HUES6 (cell line): ENCODE measurements at regions not wholly inside any gene's neighbourhood (a gene's known extent, or its start where the extent isn't known, plus 50 kb on each side); places are given as distances from the start of the nearest gene placed in this dataset.

ENCODE experiments used
- H3K27ac ChIP-seq: 2 replicates; pipeline ENCODE4 v1.7.0; 2013; ENCODE audit warnings: low read depth, mild to moderate bottlenecking, low read length, inconsistent platforms
- H3K27me3 ChIP-seq: 2 replicates; pipeline ENCODE4 v1.6.1; 2013; ENCODE audit warnings: low read length; ENCODE audit not compliant: control insufficient read depth, insufficient read depth
- H3K36me3 ChIP-seq: 2 replicates; pipeline ENCODE4 v1.6.1; 2013; ENCODE audit warnings: low read length; ENCODE audit not compliant: control insufficient read depth, insufficient read depth
- H3K4me1 ChIP-seq: 2 replicates; pipeline ENCODE4 v1.6.1; 2013; ENCODE audit warnings: low read length; ENCODE audit not compliant: control insufficient read depth, insufficient read depth
- H3K4me3 ChIP-seq: 2 replicates; pipeline ENCODE4 v1.5.1; 2013; ENCODE audit warnings: low read depth, low read length
- H3K9ac ChIP-seq: one replicate; pipeline ENCODE4 v1.6.1; 2013; ENCODE audit warnings: mild to moderate bottlenecking, low read length
- H3K9me3 ChIP-seq: 2 replicates; pipeline ENCODE4 v1.6.1; 2013; ENCODE audit warnings: low read depth, low read length; ENCODE audit not compliant: control insufficient read depth, insufficient read depth

DNA sequence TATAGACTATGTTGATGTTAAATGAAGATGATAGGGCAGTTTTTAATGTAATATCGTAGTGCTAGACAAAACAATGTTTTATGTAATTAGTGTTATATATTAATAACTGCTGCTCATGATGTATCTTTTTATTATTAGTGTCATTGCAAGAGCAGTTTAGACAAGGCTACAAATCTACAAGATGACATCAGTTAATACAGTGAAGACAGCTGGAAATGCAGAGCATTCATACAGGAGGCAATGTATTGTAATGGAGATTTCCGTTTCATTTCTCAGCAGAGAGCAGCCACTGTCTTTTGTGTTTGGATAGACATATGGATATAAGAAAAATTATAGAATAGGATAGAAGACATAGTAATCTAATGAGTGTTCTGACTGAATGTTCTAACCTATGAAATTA, 178.0 kb downstream of the FOXG1 start:
- Histone ChIP-seq H3K4me3 (no peak overlapping the region), H3K4me1 (no peaks in the 10 kb centered on the region), H3K36me3 (no peaks in the 10 kb centered on the region), H3K27me3 (peaks cover 4% of the 10 kb centered on the region; the same call in 1 of the 2 replicates), H3K27ac (no peak overlapping the region), H3K9ac (no peak overlapping the region), H3K9me3 (no peaks in the 10 kb centered on the region)

DNA sequence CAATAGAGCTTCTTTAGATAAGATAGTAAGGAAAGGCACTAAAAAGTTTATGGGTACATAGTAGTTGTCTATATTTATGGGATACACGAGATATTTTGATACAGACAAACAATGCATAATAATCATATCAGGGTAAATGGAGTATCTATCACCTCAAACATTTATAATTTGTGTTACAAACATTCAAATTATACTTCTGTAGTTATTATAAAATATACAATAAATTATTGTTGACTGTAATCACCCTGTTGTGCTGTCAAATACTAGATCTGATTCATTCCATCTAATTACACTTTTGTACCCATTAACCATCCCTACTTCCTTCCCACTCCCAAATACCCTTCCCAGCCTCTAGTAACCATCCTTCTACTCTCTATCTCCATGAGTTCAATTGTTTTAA, 179.7 kb downstream of the FOXG1 start:
- Histone ChIP-seq H3K9me3 (no peaks in the 10 kb centered on the region), H3K4me3 (no peak overlapping the region), H3K27me3 (peaks cover 4% of the 10 kb centered on the region; the same call in 1 of the 2 replicates), H3K36me3 (no peaks in the 10 kb centered on the region), H3K27ac (no peak overlapping the region), H3K4me1 (no peaks in the 10 kb centered on the region), H3K9ac (no peak overlapping the region)

- no peaks in the 10 kb centered on the region for H3K9me3 ChIP-seq
- H3K4me1 ChIP-seq: no peaks in the 10 kb centered on the region
- no peak overlapping the region for H3K27ac ChIP-seq
- H3K9ac ChIP-seq: no peak overlapping the region
- H3K27me3 ChIP-seq: peaks cover 4% of the 10 kb centered on the region; the same call in 1 of the 2 replicates
- H3K4me3 ChIP-seq: no peak overlapping the region
- H3K36me3 ChIP-seq: no peaks in the 10 kb centered on the region
Measured at GRCh38 chr14:28949503-28949902, 182.9 kb downstream of the FOXG1 start.

GRCh38 chr14:28952161-28952560, 185.6 kb downstream of the FOXG1 start:
- no peak overlapping the region for H3K27ac ChIP-seq
- H3K9me3 ChIP-seq: no peaks in the 10 kb centered on the region
- no peak overlapping the region for H3K9ac ChIP-seq
- H3K27me3 ChIP-seq: peaks cover 4% of the 10 kb centered on the region; the same call in 1 of the 2 replicates
- H3K4me3 ChIP-seq: no peak overlapping the region
- H3K4me1 ChIP-seq: no peaks in the 10 kb centered on the region
- H3K36me3 ChIP-seq: no peaks in the 10 kb centered on the region

GRCh38 chr14:28952666-28953065, 186.1 kb downstream of the FOXG1 start:
- Histone ChIP-seq H3K4me1 (no peaks in the 10 kb centered on the region), H3K27ac (no peak overlapping the region), H3K9me3 (no peaks in the 10 kb centered on the region), H3K36me3 (no peaks in the 10 kb centered on the region), H3K4me3 (no peak overlapping the region), H3K27me3 (peaks cover 4% of the 10 kb centered on the region; the same call in 1 of the 2 replicates), H3K9ac (no peak overlapping the region)

DNA sequence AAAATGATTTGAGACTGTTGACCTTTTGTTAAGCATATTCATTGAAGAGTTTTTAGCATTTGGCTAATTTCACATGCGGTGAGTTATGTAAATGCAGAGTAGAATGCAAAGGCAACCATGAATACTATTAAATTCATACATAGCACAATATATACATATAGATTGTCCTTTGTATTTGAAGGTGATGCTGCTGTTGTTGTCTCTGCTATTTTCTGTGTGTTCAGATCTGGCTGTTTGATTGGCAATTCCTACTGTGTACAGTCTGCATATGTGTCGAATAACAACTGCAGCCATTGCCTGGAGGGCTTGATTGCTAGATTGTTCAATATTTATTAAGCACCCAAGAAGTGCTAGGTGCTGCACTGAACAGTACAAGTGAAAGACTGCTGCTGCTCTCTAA, 187.4 kb downstream of the FOXG1 start:
- Histone ChIP-seq H3K4me3 (no peak overlapping the region), H3K9ac (no peak overlapping the region), H3K4me1 (no peaks in the 10 kb centered on the region), H3K27me3 (no peaks in the 10 kb centered on the region), H3K9me3 (no peaks in the 10 kb centered on the region), H3K27ac (no peak overlapping the region), H3K36me3 (no peaks in the 10 kb centered on the region)

DNA sequence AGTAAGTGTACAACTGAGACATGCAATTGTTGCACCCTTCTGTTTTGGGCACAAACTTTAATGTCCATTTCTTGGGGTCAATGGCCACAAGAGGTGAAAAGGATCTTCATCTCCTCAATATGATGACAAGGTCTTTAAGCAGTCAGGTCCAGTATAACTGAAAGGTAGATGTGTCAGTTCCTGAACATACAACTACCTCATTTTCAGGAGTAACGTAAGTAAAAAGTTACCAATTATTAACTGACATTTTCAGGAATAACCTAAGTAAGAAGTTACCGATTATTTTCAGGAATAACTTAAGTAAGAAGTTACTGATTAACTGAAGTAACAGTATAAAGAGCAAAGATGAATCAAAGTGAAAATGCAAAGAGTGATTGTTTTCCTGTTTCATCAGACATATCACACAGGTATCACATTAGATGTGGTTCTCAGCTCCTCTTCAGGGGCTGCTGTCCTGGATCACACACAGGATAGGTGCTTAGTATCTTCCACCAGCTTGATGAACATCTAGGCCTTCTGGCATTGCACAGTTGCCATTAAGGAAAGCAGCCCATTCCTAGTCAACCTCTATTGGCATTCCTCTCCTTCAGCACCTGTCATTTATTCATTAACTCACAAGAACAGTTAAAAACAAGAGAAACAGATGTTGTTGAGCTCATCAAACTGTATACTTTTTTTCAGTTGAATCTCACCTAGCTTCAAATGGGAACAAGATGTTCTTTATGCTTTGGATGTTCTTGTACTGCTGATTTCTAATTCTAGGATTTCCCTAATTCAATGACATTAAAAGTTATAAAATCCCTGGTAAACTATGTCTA, 200.0 kb downstream of the FOXG1 start:
- Histone ChIP-seq H3K4me3 (no peak overlapping the region), H3K9ac (no peak overlapping the region), H3K27ac (no peak overlapping the region), H3K27me3 (no peaks in the 10 kb centered on the region), H3K9me3 (peaks cover 6% of the 10 kb centered on the region; the same call in 1 of the 2 replicates), H3K36me3 (no peaks in the 10 kb centered on the region), H3K4me1 (peaks cover 7% of the 10 kb centered on the region; the same call in 1 of the 2 replicates)

GRCh38 chr14:28975084-28975483, 208.5 kb downstream of the FOXG1 start:
- Histone ChIP-seq H3K27ac (no peak overlapping the region), H3K9ac (no peak overlapping the region), H3K27me3 (no peaks in the 10 kb centered on the region), H3K4me3 (no peak overlapping the region), H3K4me1 (peaks cover 9% of the 10 kb centered on the region; the same call in 1 of the 2 replicates), H3K9me3 (no peaks in the 10 kb centered on the region), H3K36me3 (no peaks in the 10 kb centered on the region)

DNA sequence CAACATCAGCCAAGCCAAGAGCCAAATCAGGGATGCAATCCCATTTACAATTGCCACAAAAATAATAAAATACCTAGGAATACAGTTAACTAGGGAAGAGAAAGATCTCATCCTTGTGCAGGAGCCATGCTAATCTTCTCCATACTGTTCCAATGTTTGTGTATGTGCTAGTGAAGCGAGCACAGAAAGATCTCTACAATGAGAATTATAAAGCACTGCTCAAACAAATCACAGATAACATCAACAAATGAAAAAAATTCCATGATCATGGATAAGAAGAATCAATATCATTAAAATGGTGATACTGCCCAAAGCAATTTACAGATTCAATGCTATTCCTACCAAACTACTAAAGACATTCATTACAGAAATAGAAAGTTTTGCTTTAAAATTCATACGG, 215.6 kb downstream of the FOXG1 start:
- Histone ChIP-seq H3K9me3 (no peaks in the 10 kb centered on the region), H3K27me3 (no peaks in the 10 kb centered on the region), H3K9ac (no peak overlapping the region), H3K4me1 (no peaks in the 10 kb centered on the region), H3K4me3 (no peak overlapping the region), H3K27ac (no peak overlapping the region), H3K36me3 (no peaks in the 10 kb centered on the region)

DNA sequence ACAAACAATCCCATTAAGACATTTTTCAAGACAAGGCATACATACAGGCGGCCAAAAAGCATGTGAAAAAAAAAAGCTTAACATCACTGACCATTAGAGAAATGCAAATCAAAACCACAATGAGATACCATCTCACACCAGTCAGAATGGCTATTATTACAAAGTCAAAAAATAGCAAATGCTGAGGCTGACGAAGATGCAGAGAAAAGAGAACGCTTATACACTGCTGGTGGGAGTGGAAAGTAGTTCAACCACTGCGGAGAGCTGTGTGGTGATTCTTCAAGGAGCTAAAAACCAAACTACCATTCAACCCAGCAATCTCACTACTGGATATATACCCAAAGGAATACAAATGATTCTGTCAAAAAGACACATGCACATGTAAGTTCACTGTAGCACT, 216.7 kb downstream of the FOXG1 start:
- H3K4me1 ChIP-seq: no peaks in the 10 kb centered on the region
- H3K36me3 ChIP-seq: no peaks in the 10 kb centered on the region
- H3K27ac ChIP-seq: no peak overlapping the region
- H3K9me3 ChIP-seq: no peaks in the 10 kb centered on the region
- no peaks in the 10 kb centered on the region for H3K27me3 ChIP-seq
- no peak overlapping the region for H3K9ac ChIP-seq
- no peak overlapping the region for H3K4me3 ChIP-seq

- no peak overlapping the region for H3K9ac ChIP-seq
- H3K36me3 ChIP-seq: no peaks in the 10 kb centered on the region
- no peaks in the 10 kb centered on the region for H3K4me1 ChIP-seq
- H3K27me3 ChIP-seq: no peaks in the 10 kb centered on the region
- H3K9me3 ChIP-seq: no peaks in the 10 kb centered on the region
- H3K4me3 ChIP-seq: no peak overlapping the region
- H3K27ac ChIP-seq: no peak overlapping the region
Measured at GRCh38 chr14:28987516-28987915, 220.9 kb downstream of the FOXG1 start.
